GM21723 (cell line): ENCODE measurements at regions not wholly inside any gene's neighbourhood (a gene's known extent, or its start where the extent isn't known, plus 50 kb on each side); places are given as distances from the start of the nearest gene placed in this dataset.
"Not testable (repeated sequence)": the region's sequence is repeated elsewhere in the genome, so short reads cannot be mapped to it uniquely, and the experiment has no call there.

Experiments used
- ATAC-seq: cut with Tn5 transposase; IDR thresholded peaks from one replicate; pipeline ENCODE4 v1.9.1; 2021; ENCODE audit warnings: mild to moderate bottlenecking, moderate library complexity; ENCODE audit not compliant: unreplicated experiment

GRCh38 chr4:144366425-144366824 lies 225.9 kb upstream of the GYPA start:
- ATAC-seq: no peak

- ATAC-seq: no peak
These were observed 231.0 kb upstream of the GYPA start for GRCh38 chr4:144371485-144371884.

DNA sequence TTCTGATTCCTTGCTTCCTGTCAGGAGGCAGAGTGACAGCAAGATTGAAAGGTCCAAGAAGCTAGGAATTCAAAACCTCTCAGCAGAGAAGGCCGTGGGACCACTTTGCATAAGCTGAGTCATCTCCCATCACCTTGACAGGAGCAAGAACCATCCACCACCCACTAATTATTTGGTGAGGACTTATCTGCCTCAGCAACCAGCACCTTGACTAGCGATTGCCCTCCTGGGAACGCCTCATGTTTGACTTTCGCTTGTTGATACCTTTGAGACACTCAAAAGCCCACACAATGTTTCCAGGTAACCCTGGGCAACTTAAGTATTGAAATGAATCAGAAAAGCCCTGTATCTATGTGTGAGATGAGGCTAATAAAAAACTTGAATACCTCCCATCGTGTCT lies 233.5 kb upstream of the GYPA start:
- ATAC-seq: peak; percentile 91

GRCh38 chr4:144376866-144377265 lies 236.3 kb upstream of the GYPA start:
- ATAC-seq: no peak

- no peak for ATAC-seq
These were observed 243.9 kb upstream of the GYPA start for GRCh38 chr4:144384408-144384807.

DNA sequence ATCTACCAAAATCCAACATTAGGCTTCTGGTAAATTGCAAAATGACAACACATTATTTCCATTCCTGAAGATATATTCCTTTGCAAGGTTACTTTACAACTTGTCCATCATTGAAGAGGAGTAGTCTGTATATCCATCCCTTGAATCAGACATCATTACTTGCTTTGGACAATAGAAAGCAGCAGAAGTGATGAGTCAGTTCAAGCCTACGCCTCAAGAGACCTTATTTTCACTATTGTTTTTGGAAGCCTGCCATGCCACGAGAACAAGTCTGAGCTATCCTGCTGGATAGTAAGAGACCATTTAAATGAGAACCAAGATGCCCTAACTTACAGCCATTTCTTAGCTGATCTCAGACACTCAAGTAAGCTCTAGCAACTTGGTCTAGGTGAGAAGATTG lies 246.0 kb upstream of the HHIP start:
- ATAC-seq: no peak

DNA sequence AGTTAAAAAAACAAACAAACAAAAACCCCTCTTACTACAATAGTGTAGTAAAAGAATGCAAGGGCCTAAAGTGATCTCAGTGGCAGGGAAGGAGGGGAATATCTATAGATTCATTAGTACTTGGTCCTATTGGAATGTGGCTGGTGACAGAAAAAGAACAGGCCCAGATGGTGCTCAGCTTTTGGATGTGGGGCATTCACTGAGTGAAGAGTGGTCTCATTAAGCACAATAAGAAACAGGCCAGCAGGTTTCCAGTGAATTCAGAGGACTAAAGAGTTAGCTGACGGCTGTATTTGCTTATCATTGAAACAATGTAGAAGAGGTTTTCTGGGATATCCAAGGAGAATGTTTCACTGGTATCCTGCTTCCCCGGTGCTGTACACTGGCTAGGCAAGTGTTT lies 243.8 kb upstream of the HHIP start:
- ATAC-seq: no peak

DNA sequence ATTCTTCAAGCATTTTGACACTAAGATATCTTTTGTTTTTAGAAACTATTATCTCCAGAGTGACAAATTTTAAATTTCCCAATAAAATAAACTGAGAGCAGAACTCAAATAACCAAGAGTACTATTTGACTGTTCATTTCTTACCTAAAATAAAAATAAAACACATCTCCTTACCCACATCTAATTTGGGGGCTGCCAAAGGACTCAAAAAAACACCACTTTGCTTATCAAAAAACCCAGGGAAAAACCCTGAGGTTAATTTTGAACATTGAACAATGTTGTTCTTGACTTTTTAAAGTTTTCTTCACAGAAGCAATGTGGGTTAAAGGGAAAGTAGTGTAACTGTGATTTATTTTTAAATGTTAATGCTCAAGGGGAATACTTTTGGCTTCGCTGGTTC lies 243.0 kb upstream of the HHIP start:
- ATAC-seq: no peak

- no peak for ATAC-seq
These were observed 242.1 kb upstream of the HHIP start for GRCh38 chr4:144403893-144404292.

DNA sequence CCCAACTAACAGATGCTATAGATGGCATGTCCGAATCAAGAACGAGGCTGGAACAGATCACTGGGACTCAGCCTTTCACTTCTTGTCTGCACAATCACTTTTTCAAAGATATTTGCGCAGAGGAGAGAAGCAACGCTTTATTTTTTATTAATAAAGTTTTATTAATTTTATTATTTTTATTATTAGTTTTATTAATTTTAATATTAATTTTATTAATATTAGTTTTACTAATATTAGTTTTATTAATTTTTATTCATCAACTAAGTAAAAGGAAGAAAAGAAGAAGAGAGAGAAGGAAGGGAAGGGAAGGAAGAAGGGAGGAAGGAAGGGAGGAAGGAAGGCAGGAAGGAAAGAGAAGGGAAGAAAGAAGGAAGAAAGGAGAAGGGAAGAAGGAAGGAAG lies 236.4 kb upstream of the HHIP start:
- ATAC-seq: no peak

GRCh38 chr4:144410230-144410783 lies 235.6 kb upstream of the HHIP start:
- ATAC-seq: peak; percentile 48

- ATAC-seq: peak; percentile 63
These were observed 234.8 kb upstream of the HHIP start for GRCh38 chr4:144411119-144411518.

- ATAC-seq: peak; percentile 66
These were observed 234.3 kb upstream of the HHIP start for GRCh38 chr4:144411700-144412099.

DNA sequence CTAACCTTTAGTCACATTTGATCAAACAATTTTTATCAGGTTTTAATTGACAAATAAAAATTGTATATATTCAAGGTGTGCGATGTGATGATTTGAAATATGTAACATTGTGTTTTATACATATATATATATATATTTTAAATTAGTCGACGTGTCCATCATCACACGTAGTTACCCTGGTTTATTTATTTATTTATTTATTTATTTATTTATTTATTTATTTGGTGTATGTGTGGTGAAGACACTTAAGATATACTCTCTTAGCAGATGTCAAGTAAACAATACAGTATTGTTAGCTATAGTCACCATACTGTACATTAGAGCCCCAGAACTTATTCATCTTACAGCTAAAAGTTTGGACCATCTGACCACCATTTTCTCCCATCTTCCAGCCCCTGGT lies 224.9 kb upstream of the HHIP start:
- no peak for ATAC-seq

- ATAC-seq: no peak
These were observed 224.0 kb upstream of the HHIP start for GRCh38 chr4:144421839-144422565.

DNA sequence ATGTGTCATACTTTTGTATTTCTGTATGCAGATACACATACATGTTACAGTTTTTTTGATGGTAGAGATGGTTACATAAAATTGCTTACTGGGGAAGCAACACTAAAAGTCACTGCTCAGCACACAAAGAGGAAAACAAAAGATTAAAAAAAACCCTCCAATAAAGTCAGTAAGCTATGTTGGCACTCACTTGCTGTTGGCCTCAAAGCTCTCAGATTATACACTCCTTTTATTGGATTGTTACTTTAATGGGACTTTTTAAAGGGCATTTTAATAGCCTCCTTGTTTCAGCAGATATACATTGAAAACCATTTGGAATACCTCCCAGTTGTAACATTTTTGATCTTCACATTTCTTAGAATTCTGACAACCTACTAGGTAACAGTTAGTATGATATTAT lies 222.0 kb upstream of the HHIP start:
- ATAC-seq: no peak

GRCh38 chr4:144426023-144426422 lies 219.9 kb upstream of the HHIP start:
- not testable (repeated sequence) for ATAC-seq

DNA sequence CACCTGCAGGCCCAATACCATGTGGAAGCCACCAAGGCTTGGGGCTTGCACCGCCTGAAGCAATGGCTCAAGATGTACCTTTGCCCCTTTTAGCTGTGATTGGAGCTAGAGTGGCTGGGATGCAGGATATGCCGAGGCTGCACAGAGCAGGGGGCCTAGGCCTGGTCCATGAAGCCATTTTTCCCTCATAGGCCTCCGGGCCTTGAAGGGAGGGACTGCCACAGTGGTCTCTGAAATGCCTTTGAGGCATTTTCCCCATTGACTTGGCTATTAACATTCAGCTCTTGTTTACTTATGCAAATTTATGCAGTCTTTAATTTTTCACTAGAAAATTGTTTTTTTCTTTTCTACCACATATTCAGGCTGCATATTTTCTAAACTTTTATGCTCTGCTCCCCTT lies 203.2 kb upstream of the HHIP start:
- no peak for ATAC-seq

DNA sequence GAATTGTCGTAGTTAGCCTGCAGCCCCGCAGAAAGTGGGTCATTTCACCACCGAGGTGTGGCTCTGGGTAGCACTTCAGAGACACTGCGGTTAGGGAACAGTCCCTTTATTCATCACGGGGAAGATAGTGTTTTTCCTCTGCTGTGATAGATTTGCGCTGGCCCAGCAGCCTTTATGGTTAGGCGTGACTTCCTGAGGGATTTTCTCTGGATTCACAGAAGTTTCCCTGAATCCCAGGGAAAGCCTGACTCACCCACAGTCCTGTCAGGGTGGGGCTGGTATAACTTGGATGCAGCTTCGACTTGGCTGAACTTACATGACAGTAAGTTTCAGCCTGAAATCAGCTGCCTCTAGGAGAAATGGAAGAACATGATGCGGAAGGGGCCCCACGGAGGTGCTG lies 196.3 kb upstream of the HHIP start:
- no peak for ATAC-seq

DNA sequence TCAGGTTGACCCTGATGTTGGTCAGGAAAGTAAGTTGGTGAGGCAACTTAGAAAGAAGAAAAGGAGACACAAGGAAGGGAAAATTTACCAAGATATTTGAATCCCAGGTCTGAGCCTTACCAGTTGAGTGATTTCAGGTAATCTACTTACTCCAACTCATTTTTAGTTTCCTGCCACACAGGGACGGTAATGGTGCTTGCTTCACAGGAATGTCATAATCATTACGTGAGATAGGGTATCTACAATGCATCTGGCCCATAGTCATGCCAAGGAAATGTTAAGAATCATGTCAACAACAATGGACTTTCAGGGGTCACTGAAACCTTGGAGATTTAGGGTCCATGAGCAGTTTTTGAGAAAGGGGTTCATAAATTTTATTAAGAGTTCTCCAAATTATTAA lies 195.4 kb upstream of the HHIP start:
- no peak for ATAC-seq

- no peak for ATAC-seq
These were observed 194.0 kb upstream of the HHIP start for GRCh38 chr4:144451766-144452450.

- no peak for ATAC-seq
These were observed 189.8 kb upstream of the HHIP start for GRCh38 chr4:144456196-144456595.
